Ishikawa (cell line): ENCODE measurements at regions not wholly inside any gene's neighbourhood (a gene's known extent, or its start where the extent isn't known, plus 50 kb on each side); places are given as distances from the start of the nearest gene placed in this dataset.

ENCODE experiments used
- CEBPB ChIP-seq: IDR thresholded peaks from 2 replicates; pipeline ENCODE4 v1.6.1; 2012
- CREB1 ChIP-seq: IDR thresholded peaks from 2 replicates; pipeline ENCODE4 v1.6.1; 2012; ENCODE audit warnings: low read depth
- EGR1 ChIP-seq: IDR thresholded peaks from 2 replicates; pipeline ENCODE4 v1.6.1; 2012
- EP300 ChIP-seq: IDR thresholded peaks from 2 replicates; pipeline ENCODE4 v1.6.1; 2012; ENCODE audit warnings: borderline replicate concordance
- FOXM1 ChIP-seq: IDR thresholded peaks from 2 replicates; pipeline ENCODE4 v1.6.1; 2012; ENCODE audit warnings: low read depth, borderline replicate concordance
- MAX ChIP-seq: IDR thresholded peaks from 2 replicates; pipeline ENCODE4 v1.6.1; 2012
- NFIC ChIP-seq: IDR thresholded peaks from 2 replicates; pipeline ENCODE4 v1.6.1; 2012
- RAD21 ChIP-seq: IDR thresholded peaks from 2 replicates; pipeline ENCODE4 v1.6.1; 2012; ENCODE audit warnings: low read depth
- REST ChIP-seq: IDR thresholded peaks from 2 replicates; pipeline ENCODE4 v1.6.1; 2012; ENCODE audit warnings: low read depth, mild to moderate bottlenecking
- TAF1 ChIP-seq: IDR thresholded peaks from 2 replicates; pipeline ENCODE4 v1.6.1; 2012; ENCODE audit warnings: low read depth, mild to moderate bottlenecking
- TCF12 ChIP-seq: IDR thresholded peaks from 2 replicates; pipeline ENCODE4 v1.6.1; 2012; ENCODE audit warnings: low read depth
- TEAD4 ChIP-seq: IDR thresholded peaks from 2 replicates; pipeline ENCODE4 v1.6.1; 2012
- USF1 ChIP-seq: IDR thresholded peaks from 2 replicates; pipeline ENCODE4 v1.6.1; 2012
- YY1 ChIP-seq: IDR thresholded peaks from 2 replicates; pipeline ENCODE4 v1.6.1; 2012; ENCODE audit warnings: low read depth
- ZBTB7A ChIP-seq: IDR thresholded peaks from 2 replicates; pipeline ENCODE4 v1.6.1; 2012; ENCODE audit warnings: low read depth

GRCh38 chr1:228984646-228985631, 249.7 kb downstream of the RHOU start:
- TF ChIP-seq TCF12 (no peak), FOXM1 (no peak), RAD21 (no peak), NFIC (no peak), REST (no peak), EP300 (no peak), CREB1 (no peak), CEBPB (no peak), TAF1 (no peak), MAX (no peak), USF1 (no peak), YY1 (no peak)

- TF ChIP-seq TCF12 (no peak), RAD21 (no peak), ZBTB7A (no peak), EGR1 (no peak), TAF1 (no peak), CREB1 (no peak), CEBPB (no peak), USF1 (no peak), EP300 (no peak), TEAD4 (no peak), REST (no peak), YY1 (no peak), NFIC (no peak), MAX (no peak), FOXM1 (no peak)
Measured at GRCh38 chr1:228985661-228986060, 250.4 kb downstream of the RHOU start.

GRCh38 chr1:228986093-228986904, 251.0 kb downstream of the RHOU start:
- no peak for TF ChIP-seq REST
- no peak for TF ChIP-seq TCF12
- TF ChIP-seq RAD21: no peak
- TF ChIP-seq MAX: no peak
- TF ChIP-seq ZBTB7A: no peak
- TF ChIP-seq EP300: no peak
- TF ChIP-seq CEBPB: no peak
- no peak for TF ChIP-seq NFIC
- no peak for TF ChIP-seq FOXM1
- TF ChIP-seq EGR1: no peak
- no peak for TF ChIP-seq CREB1
- no peak for TF ChIP-seq TAF1
- no peak for TF ChIP-seq USF1
- no peak for TF ChIP-seq TEAD4
- no peak for TF ChIP-seq YY1
